DND-41 (cell line): ENCODE measurements at regions not wholly inside any gene's neighbourhood (a gene's known extent, or its start where the extent isn't known, plus 50 kb on each side); places are given as distances from the start of the nearest gene placed in this dataset.

Source experiments
- EZH2 ChIP-seq: IDR thresholded peaks from 3 replicates; pipeline ENCODE4 v1.6.1; 2012; ENCODE audit warnings: borderline replicate concordance, low read depth, mild to moderate bottlenecking, moderate library complexity, low read length, inconsistent platforms; ENCODE audit not compliant: severe bottlenecking
- TF ChIP-seq, protein P1 (sequence below): IDR thresholded peaks from 2 replicates; pipeline ENCODE4 v1.5.1; 2012; ENCODE audit warnings: borderline replicate concordance, low read length, moderate library complexity, mild to moderate bottlenecking; ENCODE audit not compliant: poor library complexity, severe bottlenecking; ENCODE audit errors: extremely low read depth

DNA sequence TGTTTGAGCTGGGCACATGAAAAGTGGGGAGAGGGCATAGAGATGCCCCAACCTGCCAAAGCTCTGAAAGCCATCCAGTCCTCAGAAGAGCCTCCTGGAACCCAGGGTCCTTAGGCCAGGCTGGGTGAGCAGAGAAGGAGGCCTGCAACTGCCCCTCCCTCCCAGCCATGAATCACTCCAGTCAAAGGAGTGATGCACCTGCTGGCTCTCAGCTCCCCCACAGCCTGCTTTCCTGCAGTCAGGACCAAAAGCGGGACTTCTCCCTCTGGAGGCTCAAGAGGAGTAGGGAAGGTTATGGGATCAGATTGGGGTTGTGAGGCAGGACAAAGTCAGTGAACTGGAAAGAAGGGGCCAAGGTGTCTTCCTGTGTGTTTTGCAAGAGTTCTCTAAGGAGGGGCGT, 145.6 kb downstream of the TMEM132E start:
- TF ChIP-seq, protein P1, sequence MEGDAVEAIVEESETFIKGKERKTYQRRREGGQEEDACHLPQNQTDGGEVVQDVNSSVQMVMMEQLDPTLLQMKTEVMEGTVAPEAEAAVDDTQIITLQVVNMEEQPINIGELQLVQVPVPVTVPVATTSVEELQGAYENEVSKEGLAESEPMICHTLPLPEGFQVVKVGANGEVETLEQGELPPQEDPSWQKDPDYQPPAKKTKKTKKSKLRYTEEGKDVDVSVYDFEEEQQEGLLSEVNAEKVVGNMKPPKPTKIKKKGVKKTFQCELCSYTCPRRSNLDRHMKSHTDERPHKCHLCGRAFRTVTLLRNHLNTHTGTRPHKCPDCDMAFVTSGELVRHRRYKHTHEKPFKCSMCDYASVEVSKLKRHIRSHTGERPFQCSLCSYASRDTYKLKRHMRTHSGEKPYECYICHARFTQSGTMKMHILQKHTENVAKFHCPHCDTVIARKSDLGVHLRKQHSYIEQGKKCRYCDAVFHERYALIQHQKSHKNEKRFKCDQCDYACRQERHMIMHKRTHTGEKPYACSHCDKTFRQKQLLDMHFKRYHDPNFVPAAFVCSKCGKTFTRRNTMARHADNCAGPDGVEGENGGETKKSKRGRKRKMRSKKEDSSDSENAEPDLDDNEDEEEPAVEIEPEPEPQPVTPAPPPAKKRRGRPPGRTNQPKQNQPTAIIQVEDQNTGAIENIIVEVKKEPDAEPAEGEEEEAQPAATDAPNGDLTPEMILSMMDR = no peak
- TF ChIP-seq EZH2 = no peak
